ENCODE measurements at regions not wholly inside any gene's neighbourhood (a gene's known extent, or its start where the extent isn't known, plus 50 kb on each side); places are given as distances from the start of the nearest gene placed in this dataset.

DNA sequence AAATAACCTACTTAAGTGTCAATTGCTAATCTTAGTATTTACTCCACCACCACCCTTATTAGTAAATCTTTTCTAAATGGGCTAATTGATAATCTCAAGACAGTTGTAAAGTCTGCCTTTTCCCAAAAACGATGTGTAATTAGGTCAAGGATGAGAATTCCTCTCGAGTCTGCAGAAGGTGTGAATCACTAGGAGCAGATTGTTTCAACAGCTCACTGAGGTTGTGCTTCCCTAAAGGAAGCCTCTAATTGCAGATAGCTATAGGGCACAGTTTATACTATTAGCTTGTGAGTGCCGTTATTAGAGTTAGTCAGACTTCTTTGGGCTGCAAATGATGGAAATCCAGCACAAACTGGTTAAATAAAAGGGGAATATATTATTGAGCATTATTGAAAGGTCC is 84.9 kb downstream of the C11orf91 start:
- TF ChIP-seq EZH2 (IDR thresholded peaks at IDR 0.05; ENCODE audit: borderline replicate concordance, low read depth, low read length, poor library complexity, severe bottlenecking) = no peak
- TF ChIP-seq, protein P1, sequence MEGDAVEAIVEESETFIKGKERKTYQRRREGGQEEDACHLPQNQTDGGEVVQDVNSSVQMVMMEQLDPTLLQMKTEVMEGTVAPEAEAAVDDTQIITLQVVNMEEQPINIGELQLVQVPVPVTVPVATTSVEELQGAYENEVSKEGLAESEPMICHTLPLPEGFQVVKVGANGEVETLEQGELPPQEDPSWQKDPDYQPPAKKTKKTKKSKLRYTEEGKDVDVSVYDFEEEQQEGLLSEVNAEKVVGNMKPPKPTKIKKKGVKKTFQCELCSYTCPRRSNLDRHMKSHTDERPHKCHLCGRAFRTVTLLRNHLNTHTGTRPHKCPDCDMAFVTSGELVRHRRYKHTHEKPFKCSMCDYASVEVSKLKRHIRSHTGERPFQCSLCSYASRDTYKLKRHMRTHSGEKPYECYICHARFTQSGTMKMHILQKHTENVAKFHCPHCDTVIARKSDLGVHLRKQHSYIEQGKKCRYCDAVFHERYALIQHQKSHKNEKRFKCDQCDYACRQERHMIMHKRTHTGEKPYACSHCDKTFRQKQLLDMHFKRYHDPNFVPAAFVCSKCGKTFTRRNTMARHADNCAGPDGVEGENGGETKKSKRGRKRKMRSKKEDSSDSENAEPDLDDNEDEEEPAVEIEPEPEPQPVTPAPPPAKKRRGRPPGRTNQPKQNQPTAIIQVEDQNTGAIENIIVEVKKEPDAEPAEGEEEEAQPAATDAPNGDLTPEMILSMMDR (conservative IDR thresholded peaks at IDR 0.05; ENCODE audit: low read depth, low read length) = no peak

Data from A673 (cell line).